SK-N-MC (cell line): ENCODE measurements at regions not wholly inside any gene's neighbourhood (a gene's known extent, or its start where the extent isn't known, plus 50 kb on each side); places are given as distances from the start of the nearest gene placed in this dataset.

ENCODE experiments used
- EZH2 ChIP-seq: fragments of 200-600 bp; sonication (generic); IDR thresholded peaks from one replicate; pipeline ENCODE4 v1.6.1; 2017; ENCODE audit warnings: antibody characterized with exemption
- FOXP2 ChIP-seq: optimal IDR thresholded peaks from 2 replicates; pipeline ENCODE3; 2011; ENCODE audit warnings: mild to moderate bottlenecking, moderate library complexity; ENCODE audit not compliant: insufficient read depth; ENCODE audit errors: extremely low read length, control extremely low read depth
- POLR2AphosphoS5 ChIP-seq: IDR thresholded peaks from 2 replicates; pipeline ENCODE4 v1.6.1; 2012; ENCODE audit warnings: mild to moderate bottlenecking, low read depth, low read length, borderline replicate concordance

DNA sequence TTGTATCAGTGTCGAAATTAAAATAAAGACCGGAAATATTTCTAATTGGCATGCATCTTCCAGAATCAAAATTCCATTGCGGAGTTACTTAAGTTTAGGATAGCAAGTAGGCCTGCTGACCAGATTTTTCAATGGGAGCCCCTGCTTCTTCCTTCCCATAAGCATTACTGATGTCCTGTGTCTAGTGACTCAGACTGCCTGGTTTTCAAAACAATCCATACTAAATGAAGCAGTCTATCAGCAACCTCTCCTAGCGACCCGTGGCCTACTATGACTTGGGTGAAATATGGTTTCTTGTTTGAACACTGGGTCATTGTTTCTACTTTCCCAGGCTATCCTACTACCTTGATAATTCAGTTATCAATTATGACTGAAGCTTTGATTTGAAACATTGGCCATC is 571.6 kb downstream of the TBC1D4 start:
- TF ChIP-seq EZH2 (no peak), POLR2AphosphoS5 (no peak), FOXP2 (no peak)
